ENCODE measurements at regions not wholly inside any gene's neighbourhood (a gene's known extent, or its start where the extent isn't known, plus 50 kb on each side); places are given as distances from the start of the nearest gene placed in this dataset.
"Not testable (repeated sequence)": the region's sequence is repeated elsewhere in the genome, so short reads cannot be mapped to it uniquely, and the experiment has no call there.

- Histone ChIP-seq H3K4me3 (ENCODE audit: low read depth in 1 of 2, low read length in 2 of 2) (no peak overlapping the region), H3K9ac (ENCODE audit: low read depth, low read length) (no peak overlapping the region), H3K27ac (ENCODE audit: low read length) (no peak overlapping the region), H3K9me3 (ENCODE audit: insufficient read depth, low read length, severe bottlenecking) (no peaks in the 10 kb centered on the region), H3K36me3 (ENCODE audit: insufficient read depth, low read length) (no peaks in the 10 kb centered on the region), H4K20me1 (ENCODE audit: insufficient read depth, low read length) (no peaks in the 10 kb centered on the region), H3K4me2 (ENCODE audit: insufficient read depth, low read length) (no peak overlapping the region), H3K27me3 (ENCODE audit: insufficient read depth, low read length, poor library complexity) (no peaks in the 10 kb centered on the region), H3K4me1 (ENCODE audit: insufficient read depth, low read length) (no peaks in the 10 kb centered on the region), H3K79me2 (ENCODE audit: insufficient read depth, low read length) (no peaks in the 10 kb centered on the region), H2AFZ (ENCODE audit: low read depth, low read length) (no peak overlapping the region)
- DNase-seq: no peak
- ATAC-seq (ENCODE audit: insufficient read depth, low read depth): no peak
- TF ChIP-seq EZH2 (IDR thresholded peaks at IDR 0.05; ENCODE audit: borderline replicate concordance, low read depth, low read length, severe bottlenecking): no peak
- TF ChIP-seq, protein P1, sequence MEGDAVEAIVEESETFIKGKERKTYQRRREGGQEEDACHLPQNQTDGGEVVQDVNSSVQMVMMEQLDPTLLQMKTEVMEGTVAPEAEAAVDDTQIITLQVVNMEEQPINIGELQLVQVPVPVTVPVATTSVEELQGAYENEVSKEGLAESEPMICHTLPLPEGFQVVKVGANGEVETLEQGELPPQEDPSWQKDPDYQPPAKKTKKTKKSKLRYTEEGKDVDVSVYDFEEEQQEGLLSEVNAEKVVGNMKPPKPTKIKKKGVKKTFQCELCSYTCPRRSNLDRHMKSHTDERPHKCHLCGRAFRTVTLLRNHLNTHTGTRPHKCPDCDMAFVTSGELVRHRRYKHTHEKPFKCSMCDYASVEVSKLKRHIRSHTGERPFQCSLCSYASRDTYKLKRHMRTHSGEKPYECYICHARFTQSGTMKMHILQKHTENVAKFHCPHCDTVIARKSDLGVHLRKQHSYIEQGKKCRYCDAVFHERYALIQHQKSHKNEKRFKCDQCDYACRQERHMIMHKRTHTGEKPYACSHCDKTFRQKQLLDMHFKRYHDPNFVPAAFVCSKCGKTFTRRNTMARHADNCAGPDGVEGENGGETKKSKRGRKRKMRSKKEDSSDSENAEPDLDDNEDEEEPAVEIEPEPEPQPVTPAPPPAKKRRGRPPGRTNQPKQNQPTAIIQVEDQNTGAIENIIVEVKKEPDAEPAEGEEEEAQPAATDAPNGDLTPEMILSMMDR (IDR thresholded peaks at IDR 0.05; ENCODE audit: borderline replicate concordance, extremely low read depth, low read length, poor library complexity, severe bottlenecking): no peak
Measured at GRCh38 chr14:83912032-83912642, 1617.8 kb upstream of the FLRT2 start.

DNA sequence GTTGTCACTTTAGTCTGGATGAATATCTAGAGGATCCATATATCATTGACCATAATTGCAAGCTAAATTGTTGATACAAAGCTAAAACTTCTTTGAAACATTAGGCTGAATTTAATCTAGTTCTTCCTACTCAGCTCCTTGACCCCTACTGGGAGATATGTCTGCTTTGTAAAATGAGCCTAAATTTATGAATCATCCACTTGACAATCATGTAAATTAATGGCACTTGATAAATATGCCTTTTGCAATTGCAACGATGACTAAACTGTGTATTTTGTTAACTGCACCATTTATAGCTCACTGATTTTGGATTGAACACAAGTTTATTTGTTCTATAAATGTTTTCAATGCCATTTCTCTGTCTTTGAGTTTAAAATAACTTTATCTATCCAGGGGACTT, 1616.5 kb upstream of the FLRT2 start:
- H3K9me3 ChIP-seq (ENCODE audit: insufficient read depth, low read length, severe bottlenecking): no peaks in the 10 kb centered on the region
- no peak for TF ChIP-seq EZH2 (IDR thresholded peaks at IDR 0.05; ENCODE audit: borderline replicate concordance, low read depth, low read length, severe bottlenecking)
- TF ChIP-seq, protein P1 (IDR thresholded peaks at IDR 0.05; ENCODE audit: borderline replicate concordance, extremely low read depth, low read length, poor library complexity, severe bottlenecking): no peak
- no peak overlapping the region for H3K4me2 ChIP-seq (ENCODE audit: insufficient read depth, low read length)
- H2AFZ ChIP-seq (ENCODE audit: low read depth, low read length): no peak overlapping the region
- no peaks in the 10 kb centered on the region for H4K20me1 ChIP-seq (ENCODE audit: insufficient read depth, low read length)
- no peak overlapping the region for H3K9ac ChIP-seq (ENCODE audit: low read depth, low read length)
- H3K27ac ChIP-seq (ENCODE audit: low read length): no peak overlapping the region
- H3K4me3 ChIP-seq (ENCODE audit: low read depth in 1 of 2, low read length in 2 of 2): no peak overlapping the region
- H3K36me3 ChIP-seq (ENCODE audit: insufficient read depth, low read length): no peaks in the 10 kb centered on the region
- H3K27me3 ChIP-seq (ENCODE audit: insufficient read depth, low read length, poor library complexity): no peaks in the 10 kb centered on the region
- no peaks in the 10 kb centered on the region for H3K4me1 ChIP-seq (ENCODE audit: insufficient read depth, low read length)
- ATAC-seq (ENCODE audit: insufficient read depth, low read depth): no peak
- H3K79me2 ChIP-seq (ENCODE audit: insufficient read depth, low read length): no peaks in the 10 kb centered on the region
- DNase-seq: no peak

GRCh38 chr14:83918546-83918945, 1611.4 kb upstream of the FLRT2 start:
- Histone ChIP-seq H2AFZ (ENCODE audit: low read depth, low read length) (no peak overlapping the region), H3K36me3 (ENCODE audit: insufficient read depth, low read length) (no peaks in the 10 kb centered on the region), H3K79me2 (ENCODE audit: insufficient read depth, low read length) (no peaks in the 10 kb centered on the region), H3K27me3 (ENCODE audit: insufficient read depth, low read length, poor library complexity) (no peaks in the 10 kb centered on the region), H4K20me1 (ENCODE audit: insufficient read depth, low read length) (no peaks in the 10 kb centered on the region), H3K9ac (ENCODE audit: low read depth, low read length) (no peak overlapping the region), H3K9me3 (ENCODE audit: insufficient read depth, low read length, severe bottlenecking) (no peaks in the 10 kb centered on the region), H3K4me1 (ENCODE audit: insufficient read depth, low read length) (no peaks in the 10 kb centered on the region), H3K4me2 (ENCODE audit: insufficient read depth, low read length) (no peak overlapping the region), H3K4me3 (ENCODE audit: low read depth in 1 of 2, low read length in 2 of 2) (no peak overlapping the region), H3K27ac (ENCODE audit: low read length) (no peak overlapping the region)
- DNase-seq (no peak), ATAC-seq (ENCODE audit: insufficient read depth, low read depth) (no peak)
- TF ChIP-seq, protein P1 (IDR thresholded peaks at IDR 0.05; ENCODE audit: borderline replicate concordance, extremely low read depth, low read length, poor library complexity, severe bottlenecking): no peak
- TF ChIP-seq EZH2 (IDR thresholded peaks at IDR 0.05; ENCODE audit: borderline replicate concordance, low read depth, low read length, severe bottlenecking): no peak

DNA sequence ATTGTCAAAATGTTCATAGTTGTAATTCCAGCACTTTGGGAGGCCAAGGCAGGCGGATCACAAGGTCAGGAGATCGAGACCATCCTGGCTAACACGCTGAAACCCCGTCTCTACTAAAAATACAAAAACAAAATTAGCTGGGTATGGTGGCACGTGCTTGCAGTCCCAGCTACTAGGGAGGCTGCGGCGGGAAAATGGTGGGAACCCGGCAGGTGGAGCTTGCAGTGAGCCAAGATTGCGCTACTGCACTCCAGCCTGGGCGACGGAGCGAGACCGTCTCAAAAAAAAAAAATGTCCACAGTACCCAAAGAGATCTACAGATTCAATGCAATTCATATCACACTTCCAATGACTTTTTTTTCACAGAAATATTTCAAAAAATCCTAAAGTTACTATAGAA, 1610.3 kb upstream of the FLRT2 start:
- DNase-seq; H3K36me3 ChIP-seq (ENCODE audit: insufficient read depth, low read length); H3K27ac ChIP-seq (ENCODE audit: low read length); H2AFZ ChIP-seq (ENCODE audit: low read depth, low read length); H3K4me3 ChIP-seq (ENCODE audit: low read depth in 1 of 2, low read length in 2 of 2); H3K27me3 ChIP-seq (ENCODE audit: insufficient read depth, low read length, poor library complexity); H3K4me2 ChIP-seq (ENCODE audit: insufficient read depth, low read length); H3K9ac ChIP-seq (ENCODE audit: low read depth, low read length); ATAC-seq (ENCODE audit: insufficient read depth, low read depth); H3K9me3 ChIP-seq (ENCODE audit: insufficient read depth, low read length, severe bottlenecking); H3K79me2 ChIP-seq (ENCODE audit: insufficient read depth, low read length); H4K20me1 ChIP-seq (ENCODE audit: insufficient read depth, low read length); H3K4me1 ChIP-seq (ENCODE audit: insufficient read depth, low read length): not testable (repeated sequence)

All from DND-41 (cell line).